ENCODE measurements at regions not wholly inside any gene's neighbourhood (a gene's known extent, or its start where the extent isn't known, plus 50 kb on each side); places are given as distances from the start of the nearest gene placed in this dataset.

- no peak for TF ChIP-seq ATF2 (CRISPR knock-in tag; IDR thresholded peaks at IDR 0.05)
- no peak for TF ChIP-seq FOXK1 (CRISPR knock-in tag; IDR thresholded peaks at IDR 0.05; ENCODE audit: borderline replicate concordance)
- TF ChIP-seq CBX5 (IDR thresholded peaks at IDR 0.05; ENCODE audit: borderline replicate concordance, low read depth) = no peak
- TF ChIP-seq, protein P1, sequence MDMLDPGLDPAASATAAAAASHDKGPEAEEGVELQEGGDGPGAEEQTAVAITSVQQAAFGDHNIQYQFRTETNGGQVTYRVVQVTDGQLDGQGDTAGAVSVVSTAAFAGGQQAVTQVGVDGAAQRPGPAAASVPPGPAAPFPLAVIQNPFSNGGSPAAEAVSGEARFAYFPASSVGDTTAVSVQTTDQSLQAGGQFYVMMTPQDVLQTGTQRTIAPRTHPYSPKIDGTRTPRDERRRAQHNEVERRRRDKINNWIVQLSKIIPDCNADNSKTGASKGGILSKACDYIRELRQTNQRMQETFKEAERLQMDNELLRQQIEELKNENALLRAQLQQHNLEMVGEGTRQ (CRISPR knock-in tag; IDR thresholded peaks at IDR 0.05) = no peak
- TF ChIP-seq TCF15 (CRISPR knock-in tag; IDR thresholded peaks at IDR 0.05) = no peak
- no peak for TF ChIP-seq HDGF (IDR thresholded peaks at IDR 0.05)
- TF ChIP-seq WHSC1 (IDR thresholded peaks at IDR 0.05; ENCODE audit: low read length) = no peak
- TF ChIP-seq NFIC (IDR thresholded peaks at IDR 0.05) = no peak
- TF ChIP-seq SIN3A (IDR thresholded peaks at IDR 0.05; ENCODE audit: borderline replicate concordance in 2 of 2, control insufficient read depth in 1 of 2, low read depth in 2 of 2, low read length in 2 of 2) = no peak
Measured at GRCh38 chr4:119980456-119980855, 86.2 kb downstream of the MAD2L1 start.

Data from K562 (cell line).